Vagina (tissue), 2 donors: ENCODE measurements at regions not wholly inside any gene's neighbourhood (a gene's known extent, or its start where the extent isn't known, plus 50 kb on each side); places are given as distances from the start of the nearest gene placed in this dataset.

Experiments
- DNase-seq, 2 donors: peaks; one replicate each; pipeline ENCODE4 v3.0.0-alpha.2; 2017; ENCODE audit errors: extremely low spot score in 2 of 2
- H3K27ac ChIP-seq: fragments of 200-600 bp; sonication (generic); one replicate; pipeline ENCODE4 v1.5.1; 2019
- H3K27me3 ChIP-seq: fragments of 200-600 bp; sonication (generic); one replicate; pipeline ENCODE4 v1.5.1; 2019
- H3K36me3 ChIP-seq, 2 donors: fragments of 200-600 bp; sonication (generic); one replicate each; pipeline ENCODE4 v1.5.1; 2017 to 2019
- H3K4me1 ChIP-seq: fragments of 200-600 bp; sonication (generic); one replicate; pipeline ENCODE4 v1.5.1; 2019
- H3K4me3 ChIP-seq, 2 donors: fragments of 200-600 bp; sonication (generic); 1 replicate in 1 of 2; 2 replicates in 1 of 2; pipeline ENCODE4 v1.5.1; 2016 to 2019
- H3K9me3 ChIP-seq: fragments of 200-600 bp; sonication (generic); one replicate; pipeline ENCODE4 v1.5.1; 2019
- POLR2A ChIP-seq, 2 donors: fragments of 450-650 bp; IDR thresholded peaks; one replicate each; pipeline ENCODE4 v1.6.1; 2017; ENCODE audit warnings: antibody characterized with exemption in 2 of 2, mild to moderate bottlenecking in 2 of 2, moderate library complexity in 2 of 2
- POLR2AphosphoS5 ChIP-seq, 2 donors: sonication (generic); formaldehyde crosslinking; IDR thresholded peaks; one replicate each; pipeline ENCODE4 v1.9.0; 2017; ENCODE audit warnings: antibody characterized with exemption in 2 of 2, mild to moderate bottlenecking in 2 of 2, low read depth in 1 of 2; ENCODE audit not compliant: insufficient read depth in 1 of 2
- intact Hi-C: fragments of 100-400 bp; cut with DNase I; formaldehyde crosslinking; loops from one replicate; pipeline ENCODE4 v1.15.1; 2023
- TF ChIP-seq, protein P1 (sequence below), 3 experiments: fragments of 450-650 bp in 2 of 3; fragments of 200-600 bp in 1 of 3; sonication (generic) in 1 of 3; IDR thresholded peaks; one replicate each; pipeline ENCODE4 v1.5.1; 2017 to 2019; ENCODE audit warnings: antibody characterized with exemption in 3 of 3, mild to moderate bottlenecking in 2 of 3, moderate library complexity in 2 of 3

DNA sequence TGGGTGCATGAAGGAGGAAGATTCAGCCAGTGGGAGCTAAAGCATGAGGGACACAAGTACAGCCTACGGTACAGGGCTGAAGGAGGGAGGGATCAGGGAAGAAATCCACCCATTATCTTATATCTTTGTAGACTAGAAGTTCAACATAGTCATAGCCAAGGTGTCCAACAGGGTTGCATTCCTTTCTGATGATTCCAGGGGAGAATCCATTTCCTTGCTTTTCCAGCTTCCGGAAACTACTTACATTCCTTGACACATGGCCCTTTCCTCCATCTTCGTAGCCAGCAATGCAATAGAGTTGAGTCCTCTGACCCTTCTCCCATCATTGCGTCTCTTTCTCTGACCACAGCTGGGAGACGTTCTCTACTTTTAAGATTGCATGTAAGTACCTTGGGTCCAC lies 471.0 kb upstream of the SEMA6D start:
- H3K9me3 ChIP-seq: no peaks in the 10 kb centered on the region
- no peak for TF ChIP-seq POLR2AphosphoS5 (IDR thresholded peaks at IDR 0.05; ENCODE audit: insufficient read depth in 1 of 2, low read depth in 1 of 2)
- TF ChIP-seq POLR2A (IDR thresholded peaks at IDR 0.05): no peak
- TF ChIP-seq, protein P1, sequence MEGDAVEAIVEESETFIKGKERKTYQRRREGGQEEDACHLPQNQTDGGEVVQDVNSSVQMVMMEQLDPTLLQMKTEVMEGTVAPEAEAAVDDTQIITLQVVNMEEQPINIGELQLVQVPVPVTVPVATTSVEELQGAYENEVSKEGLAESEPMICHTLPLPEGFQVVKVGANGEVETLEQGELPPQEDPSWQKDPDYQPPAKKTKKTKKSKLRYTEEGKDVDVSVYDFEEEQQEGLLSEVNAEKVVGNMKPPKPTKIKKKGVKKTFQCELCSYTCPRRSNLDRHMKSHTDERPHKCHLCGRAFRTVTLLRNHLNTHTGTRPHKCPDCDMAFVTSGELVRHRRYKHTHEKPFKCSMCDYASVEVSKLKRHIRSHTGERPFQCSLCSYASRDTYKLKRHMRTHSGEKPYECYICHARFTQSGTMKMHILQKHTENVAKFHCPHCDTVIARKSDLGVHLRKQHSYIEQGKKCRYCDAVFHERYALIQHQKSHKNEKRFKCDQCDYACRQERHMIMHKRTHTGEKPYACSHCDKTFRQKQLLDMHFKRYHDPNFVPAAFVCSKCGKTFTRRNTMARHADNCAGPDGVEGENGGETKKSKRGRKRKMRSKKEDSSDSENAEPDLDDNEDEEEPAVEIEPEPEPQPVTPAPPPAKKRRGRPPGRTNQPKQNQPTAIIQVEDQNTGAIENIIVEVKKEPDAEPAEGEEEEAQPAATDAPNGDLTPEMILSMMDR (IDR thresholded peaks at IDR 0.05): no peak
- no peaks in the 10 kb centered on the region for H3K4me1 ChIP-seq
- no peak overlapping the region for H3K27ac ChIP-seq
- no peaks in the 10 kb centered on the region for H3K27me3 ChIP-seq
- H3K4me3 ChIP-seq: no peak overlapping the region
- DNase-seq: no peak
- intact Hi-C loops: no loop called here
- no peaks in the 10 kb centered on the region for H3K36me3 ChIP-seq

DNA sequence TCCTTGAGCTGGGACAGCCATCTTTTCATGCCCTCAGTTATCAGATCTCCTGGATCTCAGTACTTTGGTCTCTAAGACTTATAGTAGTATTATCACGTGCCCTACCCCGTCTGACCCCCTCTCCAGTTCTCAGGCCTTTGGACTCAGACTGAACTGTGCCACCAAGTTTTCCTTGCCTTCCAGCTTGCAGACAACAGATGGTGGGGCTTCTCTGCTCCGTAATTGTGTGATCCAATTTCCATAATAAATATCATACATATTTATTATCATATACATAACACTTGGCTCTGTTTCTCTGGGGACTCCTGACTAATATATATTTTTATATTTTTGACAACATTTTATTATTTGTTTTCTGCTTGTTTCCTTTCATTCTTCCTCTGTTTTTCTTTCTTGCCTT lies 458.8 kb upstream of the SEMA6D start:
- no peaks in the 10 kb centered on the region for H3K27me3 ChIP-seq
- TF ChIP-seq, protein P1 (IDR thresholded peaks at IDR 0.05): no peak
- TF ChIP-seq POLR2AphosphoS5 (IDR thresholded peaks at IDR 0.05; ENCODE audit: insufficient read depth in 1 of 2, low read depth in 1 of 2) (no peak), POLR2A (IDR thresholded peaks at IDR 0.05) (no peak)
- intact Hi-C loops: no loop called here
- DNase-seq: no peak
- no peaks in the 10 kb centered on the region for H3K36me3 ChIP-seq
- H3K9me3 ChIP-seq: no peaks in the 10 kb centered on the region
- no peak overlapping the region for H3K4me3 ChIP-seq
- H3K4me1 ChIP-seq: no peaks in the 10 kb centered on the region
- H3K27ac ChIP-seq: no peak overlapping the region

DNA sequence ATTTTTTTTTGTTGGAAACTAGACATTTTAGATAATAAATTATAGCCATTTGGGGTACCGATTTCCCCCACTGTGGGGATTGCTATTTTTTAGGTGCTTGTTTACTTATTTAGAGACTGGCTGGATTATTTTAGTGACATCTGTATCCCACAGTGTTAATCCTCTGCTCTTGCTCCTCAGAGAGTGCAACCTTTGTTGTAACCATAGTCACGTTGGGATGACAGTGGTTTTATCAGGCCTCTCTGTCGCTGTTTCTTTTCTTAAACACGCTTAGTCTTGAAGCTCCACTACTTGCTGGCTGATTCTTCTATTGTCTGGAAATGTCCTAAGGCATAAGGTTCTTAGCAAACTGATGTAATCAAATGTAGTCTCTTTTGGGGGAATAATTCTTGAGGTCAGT lies 451.6 kb upstream of the SEMA6D start:
- H3K4me3 ChIP-seq: no peak overlapping the region
- intact Hi-C loops: no loop called here
- TF ChIP-seq POLR2AphosphoS5 (IDR thresholded peaks at IDR 0.05; ENCODE audit: insufficient read depth in 1 of 2, low read depth in 1 of 2): no peak
- TF ChIP-seq, protein P1 (IDR thresholded peaks at IDR 0.05): no peak
- TF ChIP-seq POLR2A (IDR thresholded peaks at IDR 0.05): no peak

DNA sequence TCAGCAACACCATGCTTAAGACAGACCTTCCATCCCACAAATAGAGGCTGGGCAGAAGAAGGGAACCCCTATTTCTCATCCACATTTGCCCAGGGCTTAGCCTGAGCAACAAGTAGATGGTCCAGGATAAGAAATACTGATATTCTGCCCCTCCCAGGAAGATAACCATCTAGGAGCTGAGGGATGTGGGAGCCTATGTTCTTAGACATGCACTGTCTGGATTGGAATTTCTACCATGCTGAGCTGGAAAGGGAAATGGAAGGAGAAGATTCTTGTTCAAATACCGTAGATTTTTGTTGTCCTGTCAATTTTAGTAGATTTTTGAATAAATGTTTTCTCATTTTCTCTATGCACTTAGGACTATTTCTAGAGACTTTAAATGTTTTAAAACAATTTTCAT lies 450.7 kb upstream of the SEMA6D start:
- no peaks in the 10 kb centered on the region for H3K9me3 ChIP-seq
- H3K36me3 ChIP-seq: no peaks in the 10 kb centered on the region
- H3K27ac ChIP-seq: no peak overlapping the region
- no peak overlapping the region for H3K4me3 ChIP-seq
- H3K27me3 ChIP-seq: no peaks in the 10 kb centered on the region
- TF ChIP-seq POLR2AphosphoS5 (IDR thresholded peaks at IDR 0.05; ENCODE audit: insufficient read depth in 1 of 2, low read depth in 1 of 2) (no peak), POLR2A (IDR thresholded peaks at IDR 0.05) (no peak)
- TF ChIP-seq, protein P1 (IDR thresholded peaks at IDR 0.05): no peak
- no peak for DNase-seq
- H3K4me1 ChIP-seq: no peaks in the 10 kb centered on the region
- intact Hi-C loops: no loop called here

More for the DNA sequence above, 451.6 kb upstream of the SEMA6D start:
- Histone ChIP-seq H3K9me3 (no peaks in the 10 kb centered on the region), H3K4me1 (no peaks in the 10 kb centered on the region), H3K36me3 (no peaks in the 10 kb centered on the region), H3K27me3 (no peaks in the 10 kb centered on the region), H3K27ac (no peak overlapping the region)
- no peak for DNase-seq

DNA sequence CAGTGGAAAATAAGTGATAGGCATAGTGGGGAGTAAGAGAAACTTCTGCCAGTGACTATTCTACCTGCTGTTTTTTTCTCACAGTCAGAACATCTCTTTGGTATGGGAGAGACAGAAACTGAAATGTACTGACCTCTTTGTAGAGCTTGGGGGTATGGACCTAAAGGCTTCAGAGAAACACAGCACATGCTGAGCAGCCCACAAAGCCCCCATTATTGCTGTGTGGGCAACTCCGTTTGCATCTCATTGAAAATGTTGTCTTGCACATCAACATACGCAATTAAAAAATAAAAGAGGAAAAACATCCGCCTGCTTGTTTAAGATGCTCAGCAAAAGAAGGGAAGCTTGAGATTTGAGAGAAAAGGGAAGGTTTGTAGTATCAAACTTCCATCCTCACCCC lies 443.4 kb upstream of the SEMA6D start:
- Histone ChIP-seq H3K9me3 (no peaks in the 10 kb centered on the region), H3K4me1 (no peaks in the 10 kb centered on the region), H3K4me3 (no peak overlapping the region), H3K27me3 (no peaks in the 10 kb centered on the region), H3K27ac (no peak overlapping the region), H3K36me3 (no peaks in the 10 kb centered on the region)
- intact Hi-C loops: no loop called here
- TF ChIP-seq POLR2AphosphoS5 (IDR thresholded peaks at IDR 0.05; ENCODE audit: insufficient read depth in 1 of 2, low read depth in 1 of 2): no peak
- no peak for TF ChIP-seq POLR2A (IDR thresholded peaks at IDR 0.05)
- TF ChIP-seq, protein P1 (IDR thresholded peaks at IDR 0.05): no peak
- DNase-seq: no peak
